ENCODE measurements at regions not wholly inside any gene's neighbourhood (a gene's known extent, or its start where the extent isn't known, plus 50 kb on each side); places are given as distances from the start of the nearest gene placed in this dataset.
A peak's percentile ranks its signal among the peaks of the same experiment; 100 is the strongest.

DNA sequence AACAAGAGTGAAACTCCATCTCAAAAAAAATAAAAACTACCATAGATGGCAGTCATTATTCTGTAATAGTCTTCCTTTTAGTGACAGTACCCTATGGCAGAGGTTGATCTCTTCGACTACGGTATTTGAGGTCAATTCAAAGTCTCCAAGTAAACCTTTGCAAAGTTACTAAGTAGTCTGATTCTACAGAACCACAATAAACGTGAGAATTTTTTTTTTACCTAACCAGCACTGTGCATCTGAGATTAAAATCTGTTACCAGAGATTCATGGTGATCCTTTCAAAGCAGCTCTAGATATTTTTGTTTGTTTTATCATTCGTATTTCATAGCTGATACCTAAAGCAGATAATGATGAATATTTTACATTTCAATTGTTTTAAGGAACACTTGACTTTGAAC, 86.6 kb upstream of the CHD2 start:
- Histone ChIP-seq H3F3A (ENCODE audit: low read depth) (no peaks in the 10 kb centered on the region), H3K79me2 (ENCODE audit: insufficient read depth, low read length) (peaks cover 14% of the 10 kb centered on the region), H4K20me1 (ENCODE audit: insufficient read depth, low read length, poor library complexity, severe bottlenecking) (no peaks in the 10 kb centered on the region), H3K9ac (ENCODE audit: low read depth, low read length, poor library complexity, severe bottlenecking) (no peak overlapping the region), H3K9me3 (ENCODE audit: insufficient read depth, low read depth, low read length) (no peaks in the 10 kb centered on the region), H3K4me1 (ENCODE audit: insufficient read depth, low read length, poor library complexity, severe bottlenecking) (peaks cover 28% of the 10 kb centered on the region), H3K27me3 (ENCODE audit: insufficient read depth, low read length, poor library complexity, severe bottlenecking) (no peaks in the 10 kb centered on the region), H2AFZ (ENCODE audit: low read length) (no peak overlapping the region), H3K36me3 (ENCODE audit: insufficient read depth, low read length) (no peaks in the 10 kb centered on the region), H3K4me3 (ENCODE audit: low read length, poor library complexity, severe bottlenecking) (no peak overlapping the region), H3K9me2 (replicated peaks; ENCODE audit: low read depth, low read length) (no peaks in the 10 kb centered on the region), H3K4me2 (ENCODE audit: low read depth, low read length, poor library complexity, severe bottlenecking) (no peak overlapping the region)
- TF ChIP-seq, protein P1, sequence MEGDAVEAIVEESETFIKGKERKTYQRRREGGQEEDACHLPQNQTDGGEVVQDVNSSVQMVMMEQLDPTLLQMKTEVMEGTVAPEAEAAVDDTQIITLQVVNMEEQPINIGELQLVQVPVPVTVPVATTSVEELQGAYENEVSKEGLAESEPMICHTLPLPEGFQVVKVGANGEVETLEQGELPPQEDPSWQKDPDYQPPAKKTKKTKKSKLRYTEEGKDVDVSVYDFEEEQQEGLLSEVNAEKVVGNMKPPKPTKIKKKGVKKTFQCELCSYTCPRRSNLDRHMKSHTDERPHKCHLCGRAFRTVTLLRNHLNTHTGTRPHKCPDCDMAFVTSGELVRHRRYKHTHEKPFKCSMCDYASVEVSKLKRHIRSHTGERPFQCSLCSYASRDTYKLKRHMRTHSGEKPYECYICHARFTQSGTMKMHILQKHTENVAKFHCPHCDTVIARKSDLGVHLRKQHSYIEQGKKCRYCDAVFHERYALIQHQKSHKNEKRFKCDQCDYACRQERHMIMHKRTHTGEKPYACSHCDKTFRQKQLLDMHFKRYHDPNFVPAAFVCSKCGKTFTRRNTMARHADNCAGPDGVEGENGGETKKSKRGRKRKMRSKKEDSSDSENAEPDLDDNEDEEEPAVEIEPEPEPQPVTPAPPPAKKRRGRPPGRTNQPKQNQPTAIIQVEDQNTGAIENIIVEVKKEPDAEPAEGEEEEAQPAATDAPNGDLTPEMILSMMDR (conservative IDR thresholded peaks at IDR 0.05; ENCODE audit: low read length) = no peak
- TF ChIP-seq EZH2phosphoT487 (IDR thresholded peaks at IDR 0.05; ENCODE audit: borderline replicate concordance) = no peak

DNA sequence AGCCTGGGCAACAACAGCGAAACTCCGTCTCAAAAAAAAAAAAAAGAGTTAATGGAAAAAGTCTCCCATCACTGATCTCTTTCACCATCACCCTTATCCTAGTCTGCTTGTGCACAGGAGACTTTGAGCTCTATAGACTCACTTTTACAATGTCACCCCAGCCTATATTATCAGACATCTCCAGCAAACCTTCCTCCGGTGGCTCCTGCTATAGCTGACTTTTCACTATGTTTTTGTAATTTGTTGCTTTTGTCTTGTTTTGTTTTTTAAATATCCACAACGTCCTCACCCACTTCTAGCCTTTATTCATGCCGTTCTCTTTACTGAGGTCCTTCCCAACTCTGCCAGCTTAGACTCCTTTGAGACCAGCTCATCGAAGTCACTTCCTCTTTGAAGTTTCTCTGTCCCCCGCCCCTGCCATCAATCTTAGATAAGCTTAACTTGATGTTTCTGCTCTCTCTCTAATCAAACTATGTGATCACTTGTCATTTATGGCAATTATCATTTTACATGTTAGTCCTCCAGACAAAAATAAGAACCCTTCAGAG, 82.7 kb upstream of the CHD2 start:
- Histone ChIP-seq H3K27me3 (ENCODE audit: insufficient read depth, low read length, poor library complexity, severe bottlenecking) (no peaks in the 10 kb centered on the region), H3K79me2 (ENCODE audit: insufficient read depth, low read length) (no peaks in the 10 kb centered on the region), H3K9me3 (ENCODE audit: insufficient read depth, low read depth, low read length) (no peaks in the 10 kb centered on the region), H2AFZ (ENCODE audit: low read length) (peak overlapping the region; percentile 79), H3K9ac (ENCODE audit: low read depth, low read length, poor library complexity, severe bottlenecking) (no peak overlapping the region), H4K20me1 (ENCODE audit: insufficient read depth, low read length, poor library complexity, severe bottlenecking) (no peaks in the 10 kb centered on the region), H3F3A (ENCODE audit: low read depth) (0 out of 2 replicates have a peak, but pooled peaks cover 4% of the 10 kb centered on the region), H3K9me2 (replicated peaks; ENCODE audit: low read depth, low read length) (no peaks in the 10 kb centered on the region), H3K36me3 (ENCODE audit: insufficient read depth, low read length) (no peaks in the 10 kb centered on the region), H3K4me1 (ENCODE audit: insufficient read depth, low read length, poor library complexity, severe bottlenecking) (peaks cover 27% of the 10 kb centered on the region), H3K4me3 (ENCODE audit: low read length, poor library complexity, severe bottlenecking) (no peak overlapping the region), H3K4me2 (ENCODE audit: low read depth, low read length, poor library complexity, severe bottlenecking) (no peak overlapping the region)
- no peak for TF ChIP-seq EZH2phosphoT487 (IDR thresholded peaks at IDR 0.05; ENCODE audit: borderline replicate concordance)
- TF ChIP-seq, protein P1 (conservative IDR thresholded peaks at IDR 0.05; ENCODE audit: low read length) = no peak

DNA sequence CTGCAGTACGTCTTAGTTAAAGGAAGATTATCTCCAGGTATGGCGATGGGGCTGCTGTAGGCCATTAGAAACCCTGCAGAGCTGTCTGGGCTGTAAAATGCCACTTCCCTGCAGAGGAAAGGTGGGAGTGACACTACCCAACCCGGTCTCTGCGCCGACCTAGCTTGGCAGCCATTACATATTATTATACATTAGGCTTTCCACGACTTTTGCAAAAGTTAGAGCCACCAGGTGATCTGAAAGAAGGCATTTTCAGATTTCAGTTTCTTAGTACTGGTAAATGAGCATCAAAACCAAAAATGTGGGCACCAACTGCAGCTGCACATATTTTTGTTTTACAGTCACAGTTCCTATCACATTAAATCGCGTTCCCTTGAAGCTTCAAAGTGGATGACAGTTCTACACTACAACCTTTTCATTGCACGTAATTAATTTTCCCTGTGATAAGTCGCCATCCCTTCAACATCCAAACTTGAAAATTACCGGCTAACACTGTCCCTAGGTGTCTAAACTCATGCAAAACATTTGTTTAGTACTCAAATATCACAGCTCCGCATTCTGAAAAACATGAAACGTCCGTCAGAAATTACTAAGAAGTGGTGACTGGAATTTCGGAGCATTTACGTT, 81.4 kb upstream of the CHD2 start:
- H3K4me1 ChIP-seq (ENCODE audit: insufficient read depth, low read length, poor library complexity, severe bottlenecking) = peaks cover 21% of the 10 kb centered on the region
- no peaks in the 10 kb centered on the region for H3K9me3 ChIP-seq (ENCODE audit: insufficient read depth, low read depth, low read length)
- 0 out of 2 replicates have a peak, but pooled peaks cover 4% of the 10 kb centered on the region for H3F3A ChIP-seq (ENCODE audit: low read depth)
- H4K20me1 ChIP-seq (ENCODE audit: insufficient read depth, low read length, poor library complexity, severe bottlenecking) = no peaks in the 10 kb centered on the region
- peak overlapping the region; percentile 59 for H2AFZ ChIP-seq (ENCODE audit: low read length)
- H3K4me3 ChIP-seq (ENCODE audit: low read length, poor library complexity, severe bottlenecking) = no peak overlapping the region
- H3K27me3 ChIP-seq (ENCODE audit: insufficient read depth, low read length, poor library complexity, severe bottlenecking) = no peaks in the 10 kb centered on the region
- no peak overlapping the region for H3K4me2 ChIP-seq (ENCODE audit: low read depth, low read length, poor library complexity, severe bottlenecking)
- H3K9ac ChIP-seq (ENCODE audit: low read depth, low read length, poor library complexity, severe bottlenecking) = no peak overlapping the region
- no peaks in the 10 kb centered on the region for H3K36me3 ChIP-seq (ENCODE audit: insufficient read depth, low read length)
- TF ChIP-seq EZH2phosphoT487 (IDR thresholded peaks at IDR 0.05; ENCODE audit: borderline replicate concordance) = no peak
- TF ChIP-seq, protein P1 (conservative IDR thresholded peaks at IDR 0.05; ENCODE audit: low read length) = no peak
- no peaks in the 10 kb centered on the region for H3K79me2 ChIP-seq (ENCODE audit: insufficient read depth, low read length)
- H3K9me2 ChIP-seq (replicated peaks; ENCODE audit: low read depth, low read length) = no peaks in the 10 kb centered on the region

Data from Loucy (cell line).